ENCODE measurements at regions not wholly inside any gene's neighbourhood (a gene's known extent, or its start where the extent isn't known, plus 50 kb on each side); places are given as distances from the start of the nearest gene placed in this dataset.

DNA sequence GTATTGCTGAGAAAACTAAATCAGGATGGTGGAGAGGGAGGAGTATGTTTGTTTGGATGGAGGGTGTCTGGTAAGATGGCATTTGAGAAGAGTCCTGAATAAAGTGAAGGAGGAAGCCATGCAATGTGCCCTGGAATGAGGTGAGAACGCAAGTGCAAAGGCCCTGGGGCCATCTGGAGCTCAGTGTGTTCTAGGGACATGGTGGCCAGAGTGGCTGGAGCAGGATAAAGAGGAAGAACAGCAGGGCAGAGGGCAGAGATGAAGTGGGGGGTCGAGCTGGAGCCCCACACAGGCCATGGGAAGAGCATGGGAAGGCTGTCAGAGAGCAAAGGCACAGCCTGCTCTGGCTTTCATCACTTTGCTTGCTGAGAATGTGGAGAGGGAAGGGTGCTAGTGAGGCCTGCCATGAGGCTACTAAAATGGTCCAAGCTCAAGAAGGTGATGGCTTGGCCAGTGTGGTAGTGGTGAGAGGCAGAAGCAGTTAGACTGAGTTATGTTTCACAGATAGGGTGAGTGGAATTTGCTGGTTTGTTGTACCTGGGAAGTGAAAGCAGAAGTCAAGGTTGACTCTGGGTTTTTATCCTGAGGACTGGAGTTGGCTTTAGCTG is 234.1 kb downstream of the FOXL1 start:
- H3K27me3 ChIP-seq (ENCODE audit: control insufficient read depth, insufficient read depth, low read length), result peaks cover 6% of the 10 kb centered on the region
- H3K4me1 ChIP-seq (ENCODE audit: control insufficient read depth, extremely low read depth, insufficient read depth, low read length), result peaks cover 7% of the 10 kb centered on the region
- H4K20me1 ChIP-seq (ENCODE audit: control insufficient read depth, extremely low read depth, insufficient read depth, low read length), result no peaks in the 10 kb centered on the region
- no peak overlapping the region for H2AFZ ChIP-seq (ENCODE audit: low read length)
- no peaks in the 10 kb centered on the region for H3K79me2 ChIP-seq (ENCODE audit: control insufficient read depth, insufficient read depth, low read length)
- H3K9ac ChIP-seq (ENCODE audit: insufficient read depth, low read length), result no peak overlapping the region
- no peak overlapping the region for H3K4me2 ChIP-seq (ENCODE audit: extremely low read depth, insufficient read depth, low read length)
- no peak overlapping the region for H3K27ac ChIP-seq (ENCODE audit: insufficient read depth, low read length)
- H3K4me3 ChIP-seq (replicated peaks in 1 of 4; ENCODE audit: control extremely low read depth in 1 of 4, insufficient read depth in 1 of 4, low read depth in 3 of 4, low read length in 4 of 4), result no peak overlapping the region
- no peaks in the 10 kb centered on the region for H3K36me3 ChIP-seq (ENCODE audit: control insufficient read depth, insufficient read depth, low read length)
- H3K9me3 ChIP-seq (ENCODE audit: control insufficient read depth, insufficient read depth, low read depth, low read length), result no peaks in the 10 kb centered on the region
- DNase-seq (ENCODE audit: low read depth in 2 of 2), result no peak
- no peak for TF ChIP-seq CTCF (conservative IDR thresholded peaks at IDR 0.05 in 1 of 2, IDR thresholded peaks at IDR 0.05 in 1 of 2; ENCODE audit: low read depth in 1 of 2, low read length in 2 of 2)
- TF ChIP-seq EZH2 (IDR thresholded peaks at IDR 0.05; ENCODE audit: low read length, missing control alignments), result peak; percentile 52

- peaks cover 16% of the 10 kb centered on the region for H3K27me3 ChIP-seq (ENCODE audit: control insufficient read depth, insufficient read depth, low read length)
- TF ChIP-seq CTCF (conservative IDR thresholded peaks at IDR 0.05 in 1 of 2, IDR thresholded peaks at IDR 0.05 in 1 of 2; ENCODE audit: low read depth in 1 of 2, low read length in 2 of 2) (no peak), EZH2 (IDR thresholded peaks at IDR 0.05; ENCODE audit: low read length, missing control alignments) (no peak)
- H3K79me2 ChIP-seq (ENCODE audit: control insufficient read depth, insufficient read depth, low read length), result no peaks in the 10 kb centered on the region
- no peak overlapping the region for H3K4me2 ChIP-seq (ENCODE audit: extremely low read depth, insufficient read depth, low read length)
- H3K9ac ChIP-seq (ENCODE audit: insufficient read depth, low read length), result no peak overlapping the region
- H3K4me1 ChIP-seq (ENCODE audit: control insufficient read depth, extremely low read depth, insufficient read depth, low read length), result peaks cover 6% of the 10 kb centered on the region
- H2AFZ ChIP-seq (ENCODE audit: low read length), result no peak overlapping the region
- H4K20me1 ChIP-seq (ENCODE audit: control insufficient read depth, extremely low read depth, insufficient read depth, low read length), result no peaks in the 10 kb centered on the region
- no peaks in the 10 kb centered on the region for H3K36me3 ChIP-seq (ENCODE audit: control insufficient read depth, insufficient read depth, low read length)
- DNase-seq (ENCODE audit: low read depth in 2 of 2), result no peak
- H3K4me3 ChIP-seq (replicated peaks in 1 of 4; ENCODE audit: control extremely low read depth in 1 of 4, insufficient read depth in 1 of 4, low read depth in 3 of 4, low read length in 4 of 4), result no peak overlapping the region
- no peaks in the 10 kb centered on the region for H3K9me3 ChIP-seq (ENCODE audit: control insufficient read depth, insufficient read depth, low read depth, low read length)
- H3K27ac ChIP-seq (ENCODE audit: insufficient read depth, low read length), result no peak overlapping the region
These were observed 235.9 kb downstream of the FOXL1 start for GRCh38 chr16:86814256-86814655.

GRCh38 chr16:86816930-86817625 is 238.7 kb downstream of the FOXL1 start:
- no peak for DNase-seq (ENCODE audit: low read depth in 2 of 2)
- H3K27me3 ChIP-seq (ENCODE audit: control insufficient read depth, insufficient read depth, low read length), result peaks cover 25% of the 10 kb centered on the region
- no peaks in the 10 kb centered on the region for H3K79me2 ChIP-seq (ENCODE audit: control insufficient read depth, insufficient read depth, low read length)
- no peaks in the 10 kb centered on the region for H3K9me3 ChIP-seq (ENCODE audit: control insufficient read depth, insufficient read depth, low read depth, low read length)
- H3K4me3 ChIP-seq (replicated peaks in 1 of 4; ENCODE audit: control extremely low read depth in 1 of 4, insufficient read depth in 1 of 4, low read depth in 3 of 4, low read length in 4 of 4), result no peak overlapping the region
- H3K9ac ChIP-seq (ENCODE audit: insufficient read depth, low read length), result no peak overlapping the region
- TF ChIP-seq CTCF (conservative IDR thresholded peaks at IDR 0.05 in 1 of 2, IDR thresholded peaks at IDR 0.05 in 1 of 2; ENCODE audit: low read depth in 1 of 2, low read length in 2 of 2) (no peak), EZH2 (IDR thresholded peaks at IDR 0.05; ENCODE audit: low read length, missing control alignments) (peak; percentile 6)
- H3K4me1 ChIP-seq (ENCODE audit: control insufficient read depth, extremely low read depth, insufficient read depth, low read length), result no peaks in the 10 kb centered on the region
- no peak overlapping the region for H2AFZ ChIP-seq (ENCODE audit: low read length)
- H3K4me2 ChIP-seq (ENCODE audit: extremely low read depth, insufficient read depth, low read length), result no peak overlapping the region
- H3K36me3 ChIP-seq (ENCODE audit: control insufficient read depth, insufficient read depth, low read length), result no peaks in the 10 kb centered on the region
- no peaks in the 10 kb centered on the region for H4K20me1 ChIP-seq (ENCODE audit: control insufficient read depth, extremely low read depth, insufficient read depth, low read length)
- no peak overlapping the region for H3K27ac ChIP-seq (ENCODE audit: insufficient read depth, low read length)
